Hepatocyte (in vitro differentiated cells): ENCODE measurements at regions not wholly inside any gene's neighbourhood (a gene's known extent, or its start where the extent isn't known, plus 50 kb on each side); places are given as distances from the start of the nearest gene placed in this dataset.

Experiments
- DNase-seq: peaks from one replicate; pipeline ENCODE4 v3.0.0-alpha.2; 2016; ENCODE audit warnings: low spot score
- H2AFZ ChIP-seq: fragments of 200-600 bp; sonication (generic); 2 replicates; pipeline ENCODE4 v1.6.0; 2016; ENCODE audit warnings: antibody characterized with exemption, mild to moderate bottlenecking
- H3K27ac ChIP-seq: fragments of 200-600 bp; sonication (generic); 2 replicates; pipeline ENCODE4 v1.5.1; 2016; ENCODE audit warnings: mild to moderate bottlenecking
- H3K27me3 ChIP-seq: fragments of 200-600 bp; sonication (generic); 2 replicates; pipeline ENCODE4 v1.6.1; 2016
- H3K36me3 ChIP-seq: fragments of 200-600 bp; sonication (generic); replicated peaks from 2 replicates; pipeline ENCODE4 v1.5.1; 2016; ENCODE audit warnings: low read depth; ENCODE audit not compliant: insufficient read depth
- H3K4me1 ChIP-seq: fragments of 200-600 bp; sonication (generic); 2 replicates; pipeline ENCODE4 v1.5.1; 2016; ENCODE audit warnings: mild to moderate bottlenecking, moderate library complexity; ENCODE audit not compliant: insufficient read depth
- H3K4me2 ChIP-seq: fragments of 200-600 bp; sonication (generic); 2 replicates; pipeline ENCODE4 v1.6.0; 2016
- H3K4me3 ChIP-seq: fragments of 200-600 bp; sonication (generic); 2 replicates; pipeline ENCODE4 v1.5.1; 2016; ENCODE audit warnings: mild to moderate bottlenecking
- H3K79me2 ChIP-seq: fragments of 200-600 bp; sonication (generic); 2 replicates; pipeline ENCODE4 v1.6.0; 2017; ENCODE audit warnings: mild to moderate bottlenecking
- H3K9me2 ChIP-seq: fragments of 200-600 bp; sonication (generic); replicated peaks from 2 replicates; pipeline ENCODE4 v1.6.0; 2017; ENCODE audit warnings: mild to moderate bottlenecking; ENCODE audit not compliant: insufficient read depth
- H3K9me3 ChIP-seq: fragments of 200-600 bp; sonication (generic); 2 replicates; pipeline ENCODE4 v1.5.1; 2016; ENCODE audit warnings: low read depth, mild to moderate bottlenecking
- H4K20me1 ChIP-seq: fragments of 200-600 bp; sonication (generic); 2 replicates; pipeline ENCODE4 v1.6.0; 2016; ENCODE audit warnings: mild to moderate bottlenecking; ENCODE audit not compliant: insufficient read depth, poor library complexity, severe bottlenecking
- EZH2 ChIP-seq: fragments of 200-600 bp; sonication (generic); IDR thresholded peaks from 2 replicates; pipeline ENCODE4 v1.6.1; 2016; ENCODE audit warnings: antibody characterized with exemption, mild to moderate bottlenecking, borderline replicate concordance
- EZH2phosphoT487 ChIP-seq: fragments of 200-600 bp; sonication (generic); IDR thresholded peaks from one replicate; pipeline ENCODE4 v1.6.1; 2018; ENCODE audit warnings: antibody characterized with exemption, mild to moderate bottlenecking, low read depth, moderate library complexity; ENCODE audit not compliant: unreplicated experiment, severe bottlenecking
- WGBS: methylation state at CpG from one replicate; pipeline ENCODE4 v1.1.6; 2016; ENCODE audit warnings: low lambda C conversion rate; ENCODE audit errors: missing lambda C conversion rate; 5-methylcytosine and 5-hydroxymethylcytosine counted together
- TF ChIP-seq, protein P1 (sequence below): fragments of 200-600 bp; sonication (generic); IDR thresholded peaks from 2 replicates; pipeline ENCODE4 v1.5.1; 2016; ENCODE audit warnings: antibody characterized with exemption, mild to moderate bottlenecking; ENCODE audit not compliant: poor library complexity

DNA sequence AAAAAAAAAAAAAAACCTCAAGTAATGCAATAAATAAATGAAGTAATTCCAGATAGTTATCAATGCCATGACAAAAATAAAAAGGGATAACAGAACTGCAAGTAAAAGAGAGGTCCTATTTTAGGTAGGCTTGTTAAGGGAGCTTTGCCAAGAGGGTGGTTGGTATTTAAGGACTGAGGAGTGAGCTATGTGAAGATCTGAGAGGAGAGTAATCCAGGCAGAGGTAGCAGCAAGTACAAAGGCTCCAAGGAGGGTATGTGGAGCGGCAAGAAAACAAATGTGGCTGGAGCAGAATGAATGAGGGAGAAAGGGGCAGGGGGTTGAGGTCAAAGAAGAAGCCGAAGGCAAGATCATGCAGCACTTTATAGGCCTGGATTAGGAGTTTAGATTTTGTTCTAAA is 59.9 kb upstream of the CDC42BPA start:
- Histone ChIP-seq H3K4me2 (no peak overlapping the region), H3K4me1 (no peaks in the 10 kb centered on the region), H2AFZ (no peak overlapping the region), H3K27ac (no peak overlapping the region), H3K36me3 (no peaks in the 10 kb centered on the region), H3K27me3 (no peaks in the 10 kb centered on the region), H3K4me3 (no peak overlapping the region), H3K79me2 (no peaks in the 10 kb centered on the region), H3K9me3 (no peaks in the 10 kb centered on the region), H3K9me2 (no peaks in the 10 kb centered on the region), H4K20me1 (no peaks in the 10 kb centered on the region)
- no peak for DNase-seq
- TF ChIP-seq EZH2 = no peak
- TF ChIP-seq EZH2phosphoT487 = no peak
- TF ChIP-seq, protein P1, sequence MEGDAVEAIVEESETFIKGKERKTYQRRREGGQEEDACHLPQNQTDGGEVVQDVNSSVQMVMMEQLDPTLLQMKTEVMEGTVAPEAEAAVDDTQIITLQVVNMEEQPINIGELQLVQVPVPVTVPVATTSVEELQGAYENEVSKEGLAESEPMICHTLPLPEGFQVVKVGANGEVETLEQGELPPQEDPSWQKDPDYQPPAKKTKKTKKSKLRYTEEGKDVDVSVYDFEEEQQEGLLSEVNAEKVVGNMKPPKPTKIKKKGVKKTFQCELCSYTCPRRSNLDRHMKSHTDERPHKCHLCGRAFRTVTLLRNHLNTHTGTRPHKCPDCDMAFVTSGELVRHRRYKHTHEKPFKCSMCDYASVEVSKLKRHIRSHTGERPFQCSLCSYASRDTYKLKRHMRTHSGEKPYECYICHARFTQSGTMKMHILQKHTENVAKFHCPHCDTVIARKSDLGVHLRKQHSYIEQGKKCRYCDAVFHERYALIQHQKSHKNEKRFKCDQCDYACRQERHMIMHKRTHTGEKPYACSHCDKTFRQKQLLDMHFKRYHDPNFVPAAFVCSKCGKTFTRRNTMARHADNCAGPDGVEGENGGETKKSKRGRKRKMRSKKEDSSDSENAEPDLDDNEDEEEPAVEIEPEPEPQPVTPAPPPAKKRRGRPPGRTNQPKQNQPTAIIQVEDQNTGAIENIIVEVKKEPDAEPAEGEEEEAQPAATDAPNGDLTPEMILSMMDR = no peak
- WGBS = 79% methylated on average over 2 of the region's 2 CpGs

DNA sequence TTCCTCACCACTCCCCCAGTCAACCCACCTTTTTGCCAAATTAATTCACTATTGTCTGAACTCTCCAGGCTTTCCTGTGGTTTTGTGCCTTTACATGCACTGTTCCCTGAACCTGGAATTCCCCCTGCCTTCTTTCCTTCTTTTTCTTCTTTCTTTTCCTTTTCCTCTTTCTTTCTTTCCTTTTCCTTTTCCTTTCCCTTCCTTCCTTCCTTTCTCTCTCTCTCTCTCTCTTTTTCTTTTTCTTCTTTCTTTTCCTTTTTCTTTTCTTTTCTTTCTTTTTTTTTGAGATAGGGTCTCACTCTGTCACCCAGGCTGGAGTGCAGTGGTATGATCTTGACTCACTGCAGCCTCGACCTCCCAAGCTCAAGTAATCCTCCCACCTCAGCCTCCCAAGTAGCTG is 56.6 kb upstream of the CDC42BPA start:
- 82% methylated on average over 1 of the region's 1 CpG for WGBS
- no peaks in the 10 kb centered on the region for H3K79me2 ChIP-seq
- H2AFZ ChIP-seq = no peak overlapping the region
- H4K20me1 ChIP-seq = no peaks in the 10 kb centered on the region
- H3K9me3 ChIP-seq = no peaks in the 10 kb centered on the region
- H3K9me2 ChIP-seq = no peaks in the 10 kb centered on the region
- no peaks in the 10 kb centered on the region for H3K4me1 ChIP-seq
- H3K4me2 ChIP-seq = no peak overlapping the region
- H3K4me3 ChIP-seq = no peak overlapping the region
- H3K36me3 ChIP-seq = no peaks in the 10 kb centered on the region
- no peaks in the 10 kb centered on the region for H3K27me3 ChIP-seq
- TF ChIP-seq, protein P1 = no peak
- TF ChIP-seq EZH2 (no peak), EZH2phosphoT487 (no peak)
- H3K27ac ChIP-seq = no peak overlapping the region
- DNase-seq = no peak

DNA sequence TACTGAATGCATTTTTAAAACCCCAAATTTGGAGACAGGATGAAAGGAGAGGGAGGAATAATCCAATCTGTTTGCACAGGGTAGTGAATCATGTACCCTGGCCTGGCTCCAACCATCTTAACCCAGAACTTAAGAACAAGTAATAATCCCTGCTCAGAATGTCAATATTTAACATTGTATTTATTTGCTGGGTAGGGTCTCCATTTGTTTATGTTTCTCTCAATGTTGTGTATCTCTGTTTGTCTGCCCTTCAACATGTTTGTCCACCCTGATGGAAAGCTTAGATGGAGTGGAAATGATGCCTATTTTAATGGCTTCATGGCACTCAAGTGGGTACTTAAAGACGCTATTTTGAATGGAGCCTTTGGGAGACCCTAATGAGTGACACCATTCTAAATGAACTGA is 54.4 kb upstream of the CDC42BPA start:
- Histone ChIP-seq H2AFZ (no peak overlapping the region), H4K20me1 (no peaks in the 10 kb centered on the region), H3K4me3 (no peak overlapping the region), H3K9me3 (no peaks in the 10 kb centered on the region), H3K79me2 (no peaks in the 10 kb centered on the region), H3K9me2 (no peaks in the 10 kb centered on the region), H3K4me2 (no peak overlapping the region), H3K27ac (no peak overlapping the region), H3K27me3 (no peaks in the 10 kb centered on the region), H3K4me1 (peaks cover 7% of the 10 kb centered on the region), H3K36me3 (no peaks in the 10 kb centered on the region)
- WGBS = 92% methylated on average over 1 of the region's 1 CpG
- no peak for DNase-seq
- no peak for TF ChIP-seq EZH2
- TF ChIP-seq, protein P1 = no peak
- no peak for TF ChIP-seq EZH2phosphoT487
